Colonic mucosa (tissue), 4 donors: ENCODE measurements at regions not wholly inside any gene's neighbourhood (a gene's known extent, or its start where the extent isn't known, plus 50 kb on each side); places are given as distances from the start of the nearest gene placed in this dataset.
A peak's percentile ranks its signal among the peaks of the same experiment; 100 is the strongest.

Experiments
- DNase-seq: peaks from one replicate; pipeline ENCODE4 v3.0.0-alpha.2; 2020
- H3K27ac ChIP-seq: fragments of 200-600 bp; one replicate; pipeline ENCODE4 v1.8.0; 2021
- H3K27me3 ChIP-seq: fragments of 200-600 bp; one replicate; pipeline ENCODE4 v1.8.0; 2021
- H3K36me3 ChIP-seq: fragments of 200-600 bp; one replicate; pipeline ENCODE4 v1.8.0; 2021
- H3K4me1 ChIP-seq: fragments of 200-600 bp; one replicate; pipeline ENCODE4 v1.8.0; 2021; ENCODE audit warnings: mild to moderate bottlenecking
- H3K4me3 ChIP-seq: fragments of 200-600 bp; one replicate; pipeline ENCODE4 v1.8.0; 2021
- H3K9ac ChIP-seq, 2 donors: one replicate each; pipeline ENCODE4 v1.7.0; 2013; ENCODE audit warnings: control low read depth in 2 of 2, low read depth in 2 of 2, low read length in 2 of 2
- H3K9me3 ChIP-seq: fragments of 200-600 bp; one replicate; pipeline ENCODE4 v1.8.0; 2021
- intact Hi-C: fragments of 100-400 bp; cut with DNase I; formaldehyde crosslinking; loops from one replicate; pipeline ENCODE4 v1.14.1; 2022
- TF ChIP-seq, protein P1 (sequence below): fragments of 200-600 bp; IDR thresholded peaks from one replicate; pipeline ENCODE4 v1.8.0; 2022; ENCODE audit warnings: antibody characterized with exemption, mild to moderate bottlenecking
- donor health status: healthy.
- donor health status: DM: no; HTN: no; CAD: no.
- donor health status: DM: no; HTN: no; CAD: no.

DNA sequence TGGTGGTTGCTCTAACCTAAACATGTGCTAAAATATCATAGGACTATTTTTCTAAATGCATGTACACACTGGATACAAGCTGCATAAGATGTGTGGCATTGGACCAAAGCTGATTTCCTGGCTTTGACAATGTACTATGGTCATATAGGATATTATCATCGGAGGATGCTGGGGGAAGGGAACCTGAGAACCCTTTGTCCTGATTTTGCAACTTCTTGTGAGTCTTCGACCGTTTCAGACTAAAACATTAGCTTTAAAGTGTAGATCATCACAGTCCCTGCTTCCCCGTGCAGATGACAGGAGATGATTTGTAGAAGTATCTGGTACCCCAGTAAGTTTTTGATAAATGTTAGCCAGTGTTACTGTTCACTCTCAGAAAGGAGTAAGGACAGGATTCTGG lies 554.7 kb downstream of the MIAT start:
- TF ChIP-seq, protein P1, sequence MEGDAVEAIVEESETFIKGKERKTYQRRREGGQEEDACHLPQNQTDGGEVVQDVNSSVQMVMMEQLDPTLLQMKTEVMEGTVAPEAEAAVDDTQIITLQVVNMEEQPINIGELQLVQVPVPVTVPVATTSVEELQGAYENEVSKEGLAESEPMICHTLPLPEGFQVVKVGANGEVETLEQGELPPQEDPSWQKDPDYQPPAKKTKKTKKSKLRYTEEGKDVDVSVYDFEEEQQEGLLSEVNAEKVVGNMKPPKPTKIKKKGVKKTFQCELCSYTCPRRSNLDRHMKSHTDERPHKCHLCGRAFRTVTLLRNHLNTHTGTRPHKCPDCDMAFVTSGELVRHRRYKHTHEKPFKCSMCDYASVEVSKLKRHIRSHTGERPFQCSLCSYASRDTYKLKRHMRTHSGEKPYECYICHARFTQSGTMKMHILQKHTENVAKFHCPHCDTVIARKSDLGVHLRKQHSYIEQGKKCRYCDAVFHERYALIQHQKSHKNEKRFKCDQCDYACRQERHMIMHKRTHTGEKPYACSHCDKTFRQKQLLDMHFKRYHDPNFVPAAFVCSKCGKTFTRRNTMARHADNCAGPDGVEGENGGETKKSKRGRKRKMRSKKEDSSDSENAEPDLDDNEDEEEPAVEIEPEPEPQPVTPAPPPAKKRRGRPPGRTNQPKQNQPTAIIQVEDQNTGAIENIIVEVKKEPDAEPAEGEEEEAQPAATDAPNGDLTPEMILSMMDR: no peak
- peak overlapping the region; percentile 34 for H3K27ac ChIP-seq
- no peaks in the 10 kb centered on the region for H3K9me3 ChIP-seq
- intact Hi-C loops: no loop called here
- DNase-seq: no peak
- no peaks in the 10 kb centered on the region for H3K36me3 ChIP-seq
- H3K9ac ChIP-seq: no peak overlapping the region
- no peak overlapping the region for H3K4me3 ChIP-seq
- H3K4me1 ChIP-seq: no peaks in the 10 kb centered on the region
- H3K27me3 ChIP-seq: no peaks in the 10 kb centered on the region

DNA sequence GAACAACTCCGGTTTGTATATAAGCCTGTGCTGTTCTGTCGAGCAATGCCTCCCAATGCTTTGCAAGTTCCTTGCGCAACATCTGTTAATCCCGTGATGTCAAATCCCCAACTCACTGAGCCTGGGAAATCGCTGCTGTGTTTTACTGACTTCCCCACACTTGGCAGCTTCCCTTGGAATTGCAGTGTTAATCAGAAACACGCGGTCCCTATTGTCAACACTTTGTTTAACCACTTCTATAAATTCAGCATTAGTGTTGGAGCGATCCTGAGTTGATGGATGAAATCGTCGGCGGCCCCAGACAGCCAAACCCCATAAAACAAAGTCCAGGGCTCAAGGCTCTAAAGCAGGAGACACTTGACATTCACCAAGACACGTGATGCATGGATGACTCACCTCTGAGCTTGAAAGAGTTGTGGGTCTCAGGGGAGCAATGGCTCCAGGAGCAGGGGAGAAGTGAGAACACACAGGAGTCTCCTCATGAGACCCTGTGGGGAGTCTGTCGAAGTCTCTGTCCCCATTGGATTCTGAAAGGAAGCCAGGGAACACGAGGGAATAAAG lies 555.3 kb downstream of the MIAT start:
- Histone ChIP-seq H3K4me1 (no peaks in the 10 kb centered on the region), H3K4me3 (no peak overlapping the region), H3K9me3 (no peaks in the 10 kb centered on the region), H3K9ac (no peak overlapping the region), H3K27me3 (no peaks in the 10 kb centered on the region), H3K27ac (peak overlapping the region; percentile 42), H3K36me3 (no peaks in the 10 kb centered on the region)
- TF ChIP-seq, protein P1: no peak
- intact Hi-C loops: no loop called here
- peak; percentile 75 for DNase-seq

DNA sequence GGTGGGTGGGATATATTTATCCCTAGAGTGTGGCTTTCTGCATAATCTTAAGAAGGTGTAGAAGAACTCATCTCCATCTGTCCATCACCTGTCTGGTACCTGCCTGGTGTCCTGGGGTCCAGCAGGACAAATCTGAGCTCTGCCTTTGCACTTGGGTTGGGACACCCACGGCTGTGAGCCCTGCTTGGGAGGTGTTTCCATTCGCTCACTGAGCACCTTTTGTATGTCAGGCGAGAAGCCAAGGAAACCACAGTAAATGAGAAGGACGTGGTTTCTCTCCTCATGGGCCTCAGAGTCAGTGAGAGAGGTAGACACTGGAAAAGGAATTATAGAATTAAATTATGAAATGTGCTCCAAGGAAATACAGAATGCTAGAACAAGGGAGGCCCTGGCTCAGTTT lies 555.9 kb downstream of the MIAT start:
- DNase-seq: no peak
- TF ChIP-seq, protein P1: no peak
- Histone ChIP-seq H3K27me3 (no peaks in the 10 kb centered on the region), H3K9me3 (no peaks in the 10 kb centered on the region), H3K4me1 (no peaks in the 10 kb centered on the region), H3K4me3 (no peak overlapping the region), H3K36me3 (no peaks in the 10 kb centered on the region), H3K9ac (no peak overlapping the region), H3K27ac (peak overlapping the region; percentile 42)
- intact Hi-C loops: no loop called here

DNA sequence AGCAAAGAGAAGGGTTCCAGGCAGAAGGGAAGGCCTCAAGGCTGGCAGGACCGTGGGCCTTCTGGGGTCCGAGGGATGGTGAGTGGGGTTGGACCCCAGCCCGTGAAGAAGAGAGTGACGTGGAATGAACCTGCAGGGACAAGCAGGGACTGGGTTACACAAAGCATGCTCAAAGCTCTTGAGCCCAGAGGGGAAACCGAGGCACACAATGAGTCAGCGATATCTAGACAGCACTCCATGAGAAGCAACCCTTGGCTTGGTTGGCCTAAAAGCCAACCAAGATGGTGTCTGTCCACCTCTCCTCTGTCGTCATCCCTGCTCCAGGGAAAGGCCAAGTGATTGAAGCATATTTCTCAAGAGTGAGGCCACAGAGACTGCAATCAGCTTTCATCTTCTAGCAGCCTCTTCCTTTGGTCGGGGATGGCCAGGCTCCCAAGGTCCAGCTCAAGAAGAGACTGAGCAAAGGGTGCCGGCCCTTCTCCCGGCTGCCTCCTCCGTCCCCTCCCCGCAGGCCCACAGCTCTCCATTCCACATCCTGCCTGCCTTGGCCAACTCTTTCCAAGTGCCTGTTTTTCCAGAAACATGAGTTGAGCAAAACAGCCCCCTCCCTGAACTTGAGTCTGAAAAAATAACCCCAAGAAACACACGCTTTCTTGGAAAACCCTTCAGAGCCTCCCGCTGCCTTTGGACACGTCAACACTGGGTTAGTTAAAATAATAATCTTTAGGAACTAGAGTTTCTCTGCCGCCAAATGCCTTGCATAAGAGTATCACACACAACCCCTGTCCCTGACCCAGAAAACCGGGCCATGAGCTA lies 556.6 kb downstream of the MIAT start:
- H3K9me3 ChIP-seq: no peaks in the 10 kb centered on the region
- peak overlapping the region; percentile 44 for H3K27ac ChIP-seq
- TF ChIP-seq, protein P1: no peak
- intact Hi-C loops: no loop called here
- no peaks in the 10 kb centered on the region for H3K4me1 ChIP-seq
- no peaks in the 10 kb centered on the region for H3K36me3 ChIP-seq
- H3K27me3 ChIP-seq: no peaks in the 10 kb centered on the region
- no peak overlapping the region for H3K4me3 ChIP-seq
- peak; percentile 34 for DNase-seq
- H3K9ac ChIP-seq: no peak overlapping the region

DNA sequence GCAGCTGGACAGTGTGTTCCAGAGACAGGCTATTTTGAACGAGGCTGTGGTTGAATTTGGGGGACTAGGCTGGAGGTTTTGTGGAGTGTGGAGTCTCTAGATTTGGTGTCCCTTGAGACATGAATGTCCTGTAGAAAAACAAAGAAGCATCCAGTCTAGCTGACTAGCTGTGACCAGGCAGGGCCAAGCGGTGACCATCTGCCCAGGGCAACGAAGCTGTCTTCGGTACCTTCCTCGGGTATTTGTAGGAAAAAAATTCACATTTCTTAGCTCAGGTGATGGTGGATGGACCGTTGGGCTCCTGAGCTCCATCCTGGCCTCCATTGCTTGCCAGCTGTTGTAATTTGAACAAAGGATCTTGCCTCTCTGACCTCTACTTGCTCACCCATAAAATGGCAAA lies 557.3 kb downstream of the MIAT start:
- H3K27me3 ChIP-seq: no peaks in the 10 kb centered on the region
- H3K9me3 ChIP-seq: no peaks in the 10 kb centered on the region
- H3K36me3 ChIP-seq: no peaks in the 10 kb centered on the region
- TF ChIP-seq, protein P1: no peak
- peak overlapping the region; percentile 44 for H3K27ac ChIP-seq
- DNase-seq: no peak
- intact Hi-C loops: no loop called here
- H3K4me1 ChIP-seq: no peaks in the 10 kb centered on the region
- H3K9ac ChIP-seq: no peak overlapping the region
- no peak overlapping the region for H3K4me3 ChIP-seq
